ENCODE measurements at regions not wholly inside any gene's neighbourhood (a gene's known extent, or its start where the extent isn't known, plus 50 kb on each side); places are given as distances from the start of the nearest gene placed in this dataset.
"Not testable (repeated sequence)": the region's sequence is repeated elsewhere in the genome, so short reads cannot be mapped to it uniquely, and the experiment has no call there.

- DNase-seq (ENCODE audit: low read depth): no peak
These were observed 1012.5 kb upstream of the LCORL start for GRCh38 chr4:19033816-19034733.

- no peak for DNase-seq (ENCODE audit: low read depth)
These were observed 1009.0 kb upstream of the LCORL start for GRCh38 chr4:19030536-19030935.

DNA sequence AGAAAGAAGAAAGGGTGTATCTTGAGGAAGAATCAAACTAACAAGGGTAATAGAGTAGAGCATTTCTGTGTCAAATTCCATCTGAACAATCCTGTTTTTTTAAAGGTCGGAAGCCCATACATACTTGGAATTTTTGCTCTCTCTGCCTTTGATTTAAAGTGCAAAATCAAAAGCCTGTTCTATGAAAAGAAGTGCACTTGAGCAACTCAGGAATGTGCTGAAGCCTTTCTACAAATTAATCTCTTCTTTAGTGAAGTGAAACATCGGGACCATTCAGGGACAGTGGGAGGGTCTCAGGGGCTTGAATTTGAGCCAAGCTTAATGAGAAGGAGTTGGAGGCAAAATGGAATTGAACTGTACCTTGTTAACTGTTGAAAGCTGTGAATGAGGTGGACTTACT is 1008.5 kb upstream of the LCORL start:
- DNase-seq (ENCODE audit: low read depth): no peak

DNA sequence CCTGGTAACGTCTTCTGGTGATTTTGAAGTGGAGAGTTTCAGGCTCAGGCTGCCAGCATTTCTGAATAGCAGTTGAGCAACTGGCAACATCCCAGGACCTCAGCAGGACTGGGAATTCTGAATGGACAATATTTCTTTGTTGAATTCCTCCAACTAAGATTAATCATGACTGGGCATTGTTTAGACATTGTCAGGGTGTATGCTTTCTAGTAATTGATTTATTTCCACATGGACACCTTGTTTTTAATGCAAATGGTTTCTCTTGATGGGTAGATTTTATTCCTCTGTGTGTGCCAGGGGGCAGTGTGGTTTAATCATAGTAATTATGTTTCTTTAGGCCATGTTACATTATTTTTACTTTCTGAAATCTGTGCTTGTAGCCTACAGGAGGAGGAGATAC is 1004.7 kb upstream of the LCORL start:
- DNase-seq (ENCODE audit: low read depth): no peak

DNA sequence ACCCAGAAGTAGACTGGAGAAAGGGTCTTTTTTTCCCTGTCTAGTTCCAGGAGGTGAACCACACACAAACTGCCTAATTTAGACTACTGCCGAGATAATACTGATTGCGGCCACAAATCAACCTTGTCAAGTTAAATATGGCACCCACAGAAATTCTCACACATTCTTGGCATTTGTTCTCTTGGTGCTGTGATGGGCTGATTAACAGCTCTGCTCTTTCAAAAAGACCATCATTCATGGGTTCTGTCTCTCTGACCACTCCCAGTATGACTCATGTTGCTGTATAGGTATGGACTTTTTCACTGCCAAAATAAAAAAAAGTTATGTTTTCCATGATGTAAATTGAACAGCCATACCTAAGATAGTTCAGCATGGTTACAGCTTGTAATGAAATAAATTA is 1003.5 kb upstream of the LCORL start:
- no peak for DNase-seq (ENCODE audit: low read depth)

- no peak for DNase-seq (ENCODE audit: low read depth)
These were observed 1002.5 kb upstream of the LCORL start for GRCh38 chr4:19024047-19024446.

- DNase-seq (ENCODE audit: low read depth): no peak
These were observed 1000.1 kb upstream of the LCORL start for GRCh38 chr4:19021617-19022016.

DNA sequence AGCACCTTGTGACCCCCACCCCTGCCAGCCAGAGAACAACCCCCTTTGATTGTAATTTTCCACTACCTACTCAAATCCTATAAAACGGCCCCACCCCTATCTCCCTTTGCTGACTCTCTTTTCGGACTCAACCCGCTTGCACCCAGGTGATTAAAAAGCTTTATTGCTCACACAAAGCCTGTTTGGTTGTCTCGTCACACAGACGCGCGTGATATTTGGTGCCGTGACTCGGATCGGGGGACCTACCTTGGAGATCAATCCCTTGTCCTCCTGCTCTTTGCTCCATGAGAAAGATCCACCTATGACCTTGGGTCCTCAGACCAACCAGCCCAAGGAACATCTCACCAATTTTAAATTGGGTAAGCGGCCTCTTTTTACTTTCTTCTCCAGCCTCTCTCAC is 995.0 kb upstream of the LCORL start:
- not testable (repeated sequence) for DNase-seq (ENCODE audit: low read depth)

DNA sequence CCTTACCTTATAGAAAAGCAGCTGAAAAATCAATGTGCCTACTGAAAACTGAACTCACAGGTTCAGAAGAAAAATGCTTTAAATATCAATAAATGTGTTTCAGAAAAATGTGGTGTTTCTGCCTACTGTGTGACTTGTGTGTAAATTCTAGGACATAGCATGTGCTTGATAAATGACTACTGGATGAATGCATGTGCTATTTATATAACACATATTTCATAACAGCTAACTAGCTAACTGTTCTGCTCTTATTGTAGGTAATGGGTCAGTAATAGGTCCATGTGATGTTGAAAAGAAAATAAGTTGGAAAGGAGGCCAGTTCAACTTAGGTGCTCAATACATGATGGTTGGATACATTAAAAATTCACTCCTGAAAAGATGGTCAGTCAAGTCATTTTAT is 993.0 kb upstream of the LCORL start:
- DNase-seq (ENCODE audit: low read depth): no peak

GRCh38 chr4:19010761-19011160 is 989.2 kb upstream of the LCORL start:
- no peak for DNase-seq (ENCODE audit: low read depth)

DNA sequence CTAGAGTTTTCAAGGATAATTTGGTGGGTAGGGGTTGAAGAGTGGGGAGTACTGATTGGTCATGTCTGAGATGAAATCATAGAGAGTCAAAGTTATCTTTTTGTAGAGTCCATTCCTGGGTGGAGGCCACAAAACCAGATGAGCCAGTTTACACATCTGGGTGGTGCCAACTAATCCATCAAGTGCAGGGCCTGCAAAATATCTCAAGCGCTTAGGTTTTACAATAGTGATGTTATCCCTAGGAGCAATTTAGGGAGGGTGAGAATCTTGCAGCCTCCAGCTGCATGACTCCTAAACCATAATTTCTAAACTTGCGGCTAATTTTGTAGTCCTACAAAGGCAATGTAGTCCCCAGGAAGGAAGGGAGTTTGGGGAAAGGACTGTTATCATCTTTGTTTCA is 988.3 kb upstream of the LCORL start:
- DNase-seq (ENCODE audit: low read depth): no peak

- DNase-seq (ENCODE audit: low read depth): no peak
These were observed 983.7 kb upstream of the LCORL start for GRCh38 chr4:19005211-19005610.

DNA sequence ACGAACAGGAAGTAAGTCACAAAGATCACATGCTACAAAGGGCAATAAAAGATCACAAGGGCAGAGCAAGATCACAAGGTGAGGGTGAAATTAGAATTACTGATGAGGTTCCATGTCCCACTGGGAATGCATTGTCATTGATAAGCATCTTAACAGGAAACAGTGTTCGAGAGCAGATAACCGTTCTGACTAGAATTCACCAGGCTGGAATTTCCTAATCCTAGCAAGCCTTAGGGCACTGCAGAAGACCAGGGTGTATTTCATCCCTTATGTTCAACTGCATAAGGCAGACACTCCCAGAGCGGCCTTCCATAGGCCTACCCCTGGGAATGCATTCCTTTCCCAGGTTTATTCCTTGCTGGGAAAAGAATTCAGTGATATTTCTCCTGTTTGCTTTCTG is 980.6 kb upstream of the LCORL start:
- no peak for DNase-seq (ENCODE audit: low read depth)

DNA sequence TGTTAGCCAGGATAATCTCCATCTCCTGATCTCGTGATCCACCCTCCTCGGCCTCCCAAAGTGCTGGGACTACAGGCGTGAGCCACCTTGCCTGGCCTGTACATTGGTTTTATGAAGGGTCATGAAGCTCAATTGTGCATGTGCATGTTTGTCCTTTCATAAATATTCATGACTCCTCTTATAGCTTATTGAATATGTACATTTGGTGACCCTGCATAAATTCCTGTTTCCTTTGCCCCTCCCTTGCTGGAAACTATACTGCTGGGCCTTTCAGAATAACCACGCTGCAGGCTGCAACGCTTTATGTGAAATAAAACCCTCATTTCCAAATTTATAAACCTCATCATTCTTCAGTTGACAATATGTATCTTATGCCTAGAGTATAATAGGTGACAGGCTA is 978.0 kb upstream of the LCORL start:
- no peak for DNase-seq (ENCODE audit: low read depth)

- DNase-seq (ENCODE audit: low read depth): no peak
These were observed 959.7 kb upstream of the LCORL start for GRCh38 chr4:18981234-18981615.

GRCh38 chr4:18980516-18981233 is 959.1 kb upstream of the LCORL start:
- DNase-seq (ENCODE audit: low read depth): no peak

DNA sequence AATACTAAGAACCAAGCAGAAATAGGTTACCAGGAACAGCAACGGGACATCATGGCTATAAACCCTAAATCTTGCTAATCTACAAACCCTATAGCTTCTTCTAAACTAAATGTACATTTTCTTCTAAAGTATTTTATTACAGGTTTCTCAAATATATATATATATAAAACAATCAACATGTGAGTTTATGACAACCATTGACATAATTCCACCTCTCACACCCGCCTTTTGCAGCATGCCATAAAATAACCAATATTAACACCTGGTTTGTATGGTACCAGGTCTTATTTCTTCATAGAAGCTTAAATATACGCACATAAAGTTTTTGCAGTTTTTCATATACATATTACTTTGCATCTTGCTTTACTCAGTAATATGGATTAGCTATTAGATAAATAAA is 955.3 kb upstream of the LCORL start:
- DNase-seq (ENCODE audit: low read depth): no peak

GRCh38 chr4:18975916-18976808 is 954.6 kb upstream of the LCORL start:
- DNase-seq (ENCODE audit: low read depth): no peak

- no peak for DNase-seq (ENCODE audit: low read depth)
These were observed 951.7 kb upstream of the LCORL start for GRCh38 chr4:18973296-18973695.

- DNase-seq (ENCODE audit: low read depth): no peak
These were observed 940.3 kb upstream of the LCORL start for GRCh38 chr4:18961879-18962278.

DNA sequence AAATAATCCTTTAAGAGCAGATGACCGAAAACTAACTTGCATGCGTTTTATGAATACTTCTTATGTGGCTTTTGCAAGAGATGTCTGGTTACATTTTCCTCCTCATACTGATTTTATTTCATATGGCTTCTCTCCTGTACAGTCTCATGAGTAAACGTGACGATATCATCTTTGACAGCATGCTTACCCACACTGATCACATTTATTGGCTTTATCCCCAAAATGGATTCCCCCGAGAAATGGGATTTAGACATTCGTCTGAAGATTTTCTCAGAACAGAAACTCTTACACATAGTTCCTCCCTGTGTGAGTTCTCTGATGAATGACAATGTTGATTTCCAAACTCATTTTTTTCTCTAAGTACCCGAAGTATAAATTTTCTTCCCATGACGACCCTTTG is 939.7 kb upstream of the LCORL start:
- no peak for DNase-seq (ENCODE audit: low read depth)

GRCh38 chr4:18957716-18958115 is 936.2 kb upstream of the LCORL start:
- no peak for DNase-seq (ENCODE audit: low read depth)

GRCh38 chr4:18954538-18954937 is 933.0 kb upstream of the LCORL start:
- no peak for DNase-seq (ENCODE audit: low read depth)

All from stimulated activated CD8-positive, alpha-beta memory T cell treated with anti-CD3 and anti-CD28 coated beads, Interleukin-15, amount 100 ng/mL, for 1 hour (primary cell).